HepG2 (cell line): ENCODE measurements at regions not wholly inside any gene's neighbourhood (a gene's known extent, or its start where the extent isn't known, plus 50 kb on each side); places are given as distances from the start of the nearest gene placed in this dataset.

ENCODE experiments used
- ATAC-seq: fragments of 200-7000 bp; cut with Tn5 transposase; 3 replicates; pipeline ENCODE4 v1.9.1; 2020; ENCODE audit warnings: mild to moderate bottlenecking, moderate library complexity
- BruUV-seq: library from RNA; stranded (reverse); fragments of 400-500 nt; replicated peaks from 2 replicates; lab custom pipeline; 2021; lab: Mats Ljungman, UMichigan
- CTCF ChIA-PET: fragments of 300-600 bp; formaldehyde crosslinking; extraction: SDS; loops from one replicate; lab custom pipeline; 2021; ENCODE audit warnings: low total read pairs, inconsistent platforms, low intra/inter-chr PET ratio; lab: Yijun Ruan, JAX
- POLR2A ChIA-PET: fragments of 350-600 bp; sonication (Branson Sonifier 250); formaldehyde crosslinking; loops from one replicate; lab custom pipeline; 2020; ENCODE audit warnings: antibody characterized with exemption, inconsistent platforms; lab: Yijun Ruan, JAX
- DNase-seq: peaks from one replicate; pipeline ENCODE4 v3.0.0-alpha.2; 2015; ENCODE audit warnings: low spot score
- FAIRE-seq: peaks from 3 replicates; lab custom pipeline; 2011; peaks lifted over from hg19 to GRCh38; lab: Jason Lieb, UNC
- H2AFZ ChIP-seq: one replicate; pipeline ENCODE4 v1.6.1; 2011; ENCODE audit warnings: low read length, inconsistent platforms
- H3K27ac ChIP-seq: fragments of 300-600 bp; 3 replicates; pipeline ENCODE4 v1.8.0; 2011; ENCODE audit warnings: mixed run types, mild to moderate bottlenecking, mixed read lengths, low read length, inconsistent platforms; ENCODE audit not compliant: insufficient read depth; ENCODE audit errors: extremely low read length
- H3K27me3 ChIP-seq, 2 experiments: fragments of 200-600 bp in 1 of 2; 2 replicates in 1 of 2; 3 replicates in 1 of 2; pipeline versions ENCODE4 v1.6.0 to v1.8.0; 2011; ENCODE audit warnings: low read length in 2 of 2, mild to moderate bottlenecking in 2 of 2, moderate library complexity in 2 of 2, inconsistent platforms in 1 of 2; ENCODE audit not compliant: insufficient read depth in 2 of 2, control insufficient read depth in 1 of 2
- H3K36me3 ChIP-seq, 2 experiments: fragments of 200-600 bp in 1 of 2; replicated peaks in 1 of 2; 2 replicates in 1 of 2; 3 replicates in 1 of 2; pipeline versions ENCODE4 v1.5.1 to v1.8.0; 2011; ENCODE audit warnings: low read length in 2 of 2, inconsistent platforms in 1 of 2; ENCODE audit not compliant: insufficient read depth in 2 of 2, control insufficient read depth in 1 of 2
- H3K4me1 ChIP-seq: 2 replicates; pipeline ENCODE4 v1.5.1; 2012; ENCODE audit warnings: low read length, inconsistent platforms; ENCODE audit not compliant: insufficient read depth
- H3K4me2 ChIP-seq: 2 replicates; pipeline ENCODE4 v1.6.0; 2011; ENCODE audit warnings: low read depth, low read length, inconsistent platforms
- H3K4me3 ChIP-seq, 3 experiments: fragments of 200-600 bp in 1 of 3; sonication (generic), shearing (Covaris generic) in 1 of 3; replicated peaks in 1 of 3; 2 replicates each; pipeline ENCODE4 v1.5.1; 2011 to 2016; ENCODE audit warnings: low read length in 3 of 3, inconsistent platforms in 2 of 3, low read depth in 2 of 3, mild to moderate bottlenecking in 2 of 3, control low read depth in 1 of 3, mixed read lengths in 1 of 3; ENCODE audit not compliant: insufficient read depth in 1 of 3
- H3K79me2 ChIP-seq: one replicate; pipeline ENCODE4 v1.6.1; 2011; ENCODE audit warnings: low read length, inconsistent platforms; ENCODE audit not compliant: insufficient read depth
- H3K9ac ChIP-seq: 2 replicates; pipeline ENCODE4 v1.6.0; 2011; ENCODE audit warnings: mild to moderate bottlenecking, low read depth, low read length, inconsistent platforms; ENCODE audit not compliant: insufficient read depth
- H3K9me3 ChIP-seq: 2 replicates; pipeline ENCODE4 v1.5.1; 2012; ENCODE audit warnings: mild to moderate bottlenecking, low read length
- H4K20me1 ChIP-seq: 2 replicates; pipeline ENCODE4 v1.6.0; 2011; ENCODE audit warnings: inconsistent platforms, mild to moderate bottlenecking, low read length, moderate library complexity; ENCODE audit not compliant: insufficient read depth
- ARNTL ChIP-seq: sonication (generic); formaldehyde crosslinking; IDR thresholded peaks from 2 replicates; pipeline ENCODE4 v1.4.0; 2020; ENCODE audit warnings: mild to moderate bottlenecking, missing genetic modification reagents
- ATF1 ChIP-seq: IDR thresholded peaks from 2 replicates; pipeline ENCODE4 v1.6.1; 2016; ENCODE audit warnings: mild to moderate bottlenecking, control low read depth
- HES4 ChIP-seq: sonication (generic); formaldehyde crosslinking; IDR thresholded peaks from 2 replicates; pipeline ENCODE4 v1.9.0; 2021; ENCODE audit warnings: mild to moderate bottlenecking, missing genetic modification reagents, borderline replicate concordance
- HNF4G ChIP-seq, 2 experiments: sonication (generic) in 1 of 2; formaldehyde crosslinking in 1 of 2; IDR thresholded peaks; 2 replicates each; pipeline versions ENCODE4 v1.4.0 to v1.6.1; 2011 to 2020; ENCODE audit warnings: borderline replicate concordance in 2 of 2, low read depth in 2 of 2, mild to moderate bottlenecking in 2 of 2, low read length in 1 of 2, missing genetic modification reagents in 1 of 2, moderate library complexity in 1 of 2
- KLF15 ChIP-seq: sonication (generic); formaldehyde crosslinking; IDR thresholded peaks from 2 replicates; pipeline ENCODE4 v1.8.1; 2023; ENCODE audit warnings: borderline replicate concordance, mild to moderate bottlenecking, inconsistent platforms, missing genetic modification reagents, mixed read lengths
- MZF1 ChIP-seq: sonication (generic); formaldehyde crosslinking; IDR thresholded peaks from 2 replicates; pipeline ENCODE4 v1.8.1; 2023; ENCODE audit warnings: mild to moderate bottlenecking, missing genetic modification reagents, borderline replicate concordance
- PAXIP1 ChIP-seq: sonication (generic); formaldehyde crosslinking; conservative IDR thresholded peaks from 2 replicates; pipeline ENCODE4 v1.4.0; 2020; ENCODE audit warnings: mild to moderate bottlenecking, missing genetic modification reagents, moderate library complexity
- PRPF4 ChIP-seq: fragments of 200-400 bp; formaldehyde crosslinking; IDR thresholded peaks from 2 replicates; pipeline ENCODE4 v1.6.1; 2016; ENCODE audit warnings: low read length, low read depth; ENCODE audit not compliant: poor library complexity, severe bottlenecking
- RBFOX2 ChIP-seq: fragments of 200-400 bp; formaldehyde crosslinking; IDR thresholded peaks from 2 replicates; pipeline ENCODE4 v1.6.1; 2017; ENCODE audit warnings: low read depth, mild to moderate bottlenecking, low read length
- SMARCC2 ChIP-seq: fragments of 450-650 bp; IDR thresholded peaks from 2 replicates; pipeline ENCODE4 v1.6.1; 2017; ENCODE audit warnings: antibody characterized with exemption, mild to moderate bottlenecking
- ZMYM2 ChIP-seq: sonication (generic); formaldehyde crosslinking; IDR thresholded peaks from 2 replicates; pipeline ENCODE4 v1.8.0; 2022; ENCODE audit warnings: mild to moderate bottlenecking, missing genetic modification reagents
- ZNF281 ChIP-seq: sonication (generic); formaldehyde crosslinking; IDR thresholded peaks from 2 replicates; pipeline ENCODE4 v1.4.0; 2020; ENCODE audit warnings: missing genetic modification reagents, borderline replicate concordance
- ZNF33B ChIP-seq: sonication (generic); formaldehyde crosslinking; IDR thresholded peaks from 2 replicates; pipeline ENCODE4 v1.5.1; 2020; ENCODE audit warnings: mild to moderate bottlenecking, missing genetic modification reagents
- ZNF589 ChIP-seq: sonication (generic); formaldehyde crosslinking; conservative IDR thresholded peaks from 2 replicates; pipeline ENCODE4 v1.8.0; 2022; ENCODE audit warnings: mild to moderate bottlenecking, moderate library complexity, missing genetic modification reagents
- ZNF816 ChIP-seq: sonication (generic); formaldehyde crosslinking; IDR thresholded peaks from 2 replicates; pipeline ENCODE4 v1.8.0; 2022; ENCODE audit warnings: missing genetic modification reagents, mild to moderate bottlenecking, borderline replicate concordance
- WGBS: methylation state at CpG from one replicate; pipeline ENCODE4 v1.1.6; 2017; ENCODE audit warnings: low lambda C conversion rate; 5-methylcytosine and 5-hydroxymethylcytosine counted together
- in situ Hi-C: cut with HindIII; loops from 2 replicates; pipeline ENCODE4 v1.10.0; 2017; ENCODE audit warnings: low pct_unique_long_range_greater_than_20kb; ENCODE audit not compliant: extremely low pct_ligation_motif_present
- intact Hi-C: fragments of 100-400 bp; cut with micrococcal nuclease; formaldehyde crosslinking; loops from one replicate; pipeline ENCODE4 v1.10.0; 2022; ENCODE audit not compliant: unreplicated experiment
- TF ChIP-seq, protein P1 (sequence below): sonication (generic); formaldehyde crosslinking; IDR thresholded peaks from 2 replicates; pipeline ENCODE4 v1.5.0; 2020; ENCODE audit warnings: mild to moderate bottlenecking, missing genetic modification reagents
- TF ChIP-seq, protein P2 (sequence below): sonication (generic); formaldehyde crosslinking; IDR thresholded peaks from 2 replicates; pipeline ENCODE4 v1.4.0; 2020; ENCODE audit warnings: missing genetic modification reagents

- Histone ChIP-seq H3K4me1 (no peaks in the 10 kb centered on the region), H3K79me2 (no peaks in the 10 kb centered on the region), H3K4me3 (no peak overlapping the region), H3K4me2 (no peak overlapping the region), H4K20me1 (no peaks in the 10 kb centered on the region), H3K9me3 (no peaks in the 10 kb centered on the region), H3K27ac (no peak overlapping the region), H3K36me3 (no peaks in the 10 kb centered on the region), H3K27me3 (no peaks in the 10 kb centered on the region), H2AFZ (no peak overlapping the region), H3K9ac (no peak overlapping the region)
- CTCF ChIA-PET, result no interaction called here
- BruUV-seq, result no TSS peak
- no peak for DNase-seq
- no peak for ATAC-seq
- TF ChIP-seq ZNF589 (CRISPR knock-in tag), result no peak
- no peak for TF ChIP-seq PRPF4
- TF ChIP-seq, protein P1, sequence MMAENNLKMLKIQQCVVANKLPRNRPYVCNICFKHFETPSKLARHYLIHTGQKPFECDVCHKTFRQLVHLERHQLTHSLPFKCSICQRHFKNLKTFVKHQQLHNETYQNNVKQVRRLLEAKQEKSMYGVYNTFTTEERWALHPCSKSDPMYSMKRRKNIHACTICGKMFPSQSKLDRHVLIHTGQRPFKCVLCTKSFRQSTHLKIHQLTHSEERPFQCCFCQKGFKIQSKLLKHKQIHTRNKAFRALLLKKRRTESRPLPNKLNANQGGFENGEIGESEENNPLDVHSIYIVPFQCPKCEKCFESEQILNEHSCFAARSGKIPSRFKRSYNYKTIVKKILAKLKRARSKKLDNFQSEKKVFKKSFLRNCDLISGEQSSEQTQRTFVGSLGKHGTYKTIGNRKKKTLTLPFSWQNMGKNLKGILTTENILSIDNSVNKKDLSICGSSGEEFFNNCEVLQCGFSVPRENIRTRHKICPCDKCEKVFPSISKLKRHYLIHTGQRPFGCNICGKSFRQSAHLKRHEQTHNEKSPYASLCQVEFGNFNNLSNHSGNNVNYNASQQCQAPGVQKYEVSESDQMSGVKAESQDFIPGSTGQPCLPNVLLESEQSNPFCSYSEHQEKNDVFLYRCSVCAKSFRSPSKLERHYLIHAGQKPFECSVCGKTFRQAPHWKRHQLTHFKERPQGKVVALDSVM (CRISPR knock-in tag), result no peak
- no peak for TF ChIP-seq PAXIP1
- TF ChIP-seq ARNTL, result no peak
- TF ChIP-seq MZF1 (CRISPR knock-in tag), result no peak
- no peak for TF ChIP-seq HNF4G (IDR thresholded peaks at IDR 0.05; ENCODE audit: borderline replicate concordance, low read depth, low read length)
- TF ChIP-seq HNF4G (CRISPR knock-in tag; IDR thresholded peaks at IDR 0.05; ENCODE audit: borderline replicate concordance, low read depth), result no peak
- no peak for TF ChIP-seq ZMYM2 (CRISPR knock-in tag)
- no peak for TF ChIP-seq ZNF33B (CRISPR knock-in tag)
- TF ChIP-seq HES4 (CRISPR knock-in tag), result no peak
- TF ChIP-seq, protein P2, sequence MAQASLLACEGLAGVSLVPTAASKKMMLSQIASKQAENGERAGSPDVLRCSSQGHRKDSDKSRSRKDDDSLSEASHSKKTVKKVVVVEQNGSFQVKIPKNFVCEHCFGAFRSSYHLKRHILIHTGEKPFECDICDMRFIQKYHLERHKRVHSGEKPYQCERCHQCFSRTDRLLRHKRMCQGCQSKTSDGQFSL (CRISPR knock-in tag), result no peak
- no peak for TF ChIP-seq SMARCC2
- no peak for TF ChIP-seq KLF15 (CRISPR knock-in tag)
- TF ChIP-seq ZNF816 (CRISPR knock-in tag), result no peak
- no peak for TF ChIP-seq ZNF281
- TF ChIP-seq RBFOX2, result no peak
- TF ChIP-seq ATF1 (CRISPR knock-in tag), result no peak
- intact Hi-C loops, result no loop called here
- 14% methylated on average over 1 of the region's 1 CpG for WGBS
- no peak for FAIRE-seq
- in situ Hi-C loops, result no loop called here
- POLR2A ChIA-PET, result no interaction called here
Measured at GRCh38 chr2:144678736-144679135, 158.8 kb upstream of the ZEB2 start.
